Glomerular endothelial cell (primary cell): ENCODE measurements at regions not wholly inside any gene's neighbourhood (a gene's known extent, or its start where the extent isn't known, plus 50 kb on each side); places are given as distances from the start of the nearest gene placed in this dataset.

Experiments used
- DNase-seq: peaks from one replicate; pipeline ENCODE4 v3.0.0-alpha.2; 2011; ENCODE audit warnings: low read depth, low spot score; ENCODE audit errors: extremely low read depth

DNA sequence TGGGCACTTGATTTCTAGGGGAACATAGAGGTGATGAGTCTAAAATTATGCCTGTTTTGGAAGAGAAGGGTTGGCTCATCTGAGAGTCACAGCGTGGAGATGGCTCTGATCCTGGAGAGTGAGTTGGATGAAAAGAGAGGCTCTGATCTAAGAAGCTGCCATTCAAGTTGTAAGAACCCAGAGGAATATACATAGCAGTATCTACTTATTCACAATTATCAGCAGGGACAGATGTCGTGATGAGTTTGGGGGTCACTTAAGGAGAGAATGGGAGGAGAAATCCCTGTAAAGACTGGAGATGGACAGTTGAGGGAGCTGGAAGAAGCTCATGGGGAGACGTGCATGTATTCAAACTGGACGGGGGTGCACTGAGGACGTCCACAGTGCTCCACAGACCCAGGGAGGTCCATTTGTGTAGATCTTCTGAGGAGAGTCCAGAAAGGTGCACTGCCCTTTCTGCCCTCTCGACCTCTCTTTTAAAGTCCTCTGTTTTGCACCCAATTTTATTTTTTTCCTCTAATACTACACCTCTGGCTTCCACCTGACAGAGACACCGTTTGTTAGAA is 124.7 kb upstream of the SSTR4 start:
- no peak for DNase-seq

GRCh38 chr20:22914291-22914690 is 120.8 kb upstream of the SSTR4 start:
- no peak for DNase-seq

GRCh38 chr20:22915512-22915911 is 119.6 kb upstream of the SSTR4 start:
- DNase-seq: no peak

- no peak for DNase-seq
Observed at GRCh38 chr20:22916021-22916842, 118.9 kb upstream of the SSTR4 start.

DNA sequence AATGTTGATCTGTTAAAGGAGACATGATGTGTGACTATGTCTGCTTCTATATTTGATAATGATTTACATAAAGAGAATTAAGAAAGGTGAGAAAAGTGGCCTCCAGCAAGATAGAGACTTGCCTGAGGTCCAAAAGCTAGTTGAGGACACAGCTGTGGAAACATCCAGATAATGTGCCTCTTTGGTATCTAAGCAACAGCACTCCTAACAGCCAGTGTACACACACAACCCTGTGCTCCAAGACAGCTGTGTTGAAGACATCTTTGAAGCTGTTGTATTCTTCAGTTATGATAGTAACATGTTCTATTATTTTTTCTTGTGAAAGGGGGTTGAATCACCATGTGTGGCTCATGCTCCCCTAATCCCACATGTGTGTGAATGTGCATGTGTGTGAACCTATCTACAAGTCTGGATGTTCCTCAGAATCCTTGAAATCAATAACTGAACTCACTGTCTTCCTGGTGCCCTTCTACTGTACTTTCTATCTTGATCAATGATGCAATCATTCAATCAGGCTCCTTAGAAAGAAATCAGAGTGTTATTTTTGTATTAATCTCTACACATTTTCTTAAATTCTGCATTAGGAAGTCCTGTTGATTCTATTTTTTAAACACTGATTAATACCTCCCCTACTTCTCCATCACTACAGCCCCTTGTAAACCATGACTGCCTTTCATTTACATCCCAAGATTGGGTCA is 116.7 kb upstream of the SSTR4 start:
- DNase-seq: no peak

GRCh38 chr20:22920898-22921297 is 114.2 kb upstream of the SSTR4 start:
- no peak for DNase-seq

- peak; percentile 25 for DNase-seq
Observed at GRCh38 chr20:22921595-22922421, 113.3 kb upstream of the SSTR4 start.

GRCh38 chr20:22922987-22923386 is 112.1 kb upstream of the SSTR4 start:
- DNase-seq: no peak

GRCh38 chr20:22924046-22924737 is 110.9 kb upstream of the SSTR4 start:
- no peak for DNase-seq

DNA sequence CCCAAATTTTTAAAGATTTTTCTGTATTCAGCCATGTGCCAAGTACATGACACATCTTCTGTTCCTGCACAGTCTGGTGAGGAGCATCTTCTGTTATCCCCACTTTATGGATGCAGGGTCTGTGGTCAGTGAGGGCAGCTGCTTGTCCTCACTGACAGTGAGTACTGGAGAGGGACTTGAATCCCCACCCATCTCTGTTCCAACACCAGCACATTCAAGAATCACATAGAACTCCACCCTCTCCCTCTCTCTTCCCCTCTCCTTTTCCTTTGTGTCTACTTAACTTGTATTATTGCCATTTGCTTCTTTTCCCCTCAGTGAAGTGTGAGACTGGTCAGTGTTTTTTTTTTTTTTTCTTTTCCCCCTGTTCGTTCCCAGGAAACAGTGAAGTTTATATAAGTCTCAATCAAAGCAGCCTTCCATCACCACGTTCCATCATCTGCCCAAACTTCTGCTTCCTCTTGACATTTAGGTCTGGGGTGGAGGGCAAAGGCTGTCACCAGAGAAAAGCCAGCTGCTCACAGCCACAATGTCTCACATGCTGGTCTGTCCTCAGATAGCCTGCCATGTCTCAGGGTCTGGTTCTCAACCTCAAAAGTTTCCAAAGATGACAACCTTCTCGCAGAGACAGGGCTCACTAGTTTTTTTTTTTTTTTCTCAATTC is 110.0 kb upstream of the SSTR4 start:
- DNase-seq: no peak

- no peak for DNase-seq
Observed at GRCh38 chr20:22925613-22925983, 109.5 kb upstream of the SSTR4 start.

GRCh38 chr20:22927537-22927936 is 107.6 kb upstream of the SSTR4 start:
- DNase-seq: no peak

DNA sequence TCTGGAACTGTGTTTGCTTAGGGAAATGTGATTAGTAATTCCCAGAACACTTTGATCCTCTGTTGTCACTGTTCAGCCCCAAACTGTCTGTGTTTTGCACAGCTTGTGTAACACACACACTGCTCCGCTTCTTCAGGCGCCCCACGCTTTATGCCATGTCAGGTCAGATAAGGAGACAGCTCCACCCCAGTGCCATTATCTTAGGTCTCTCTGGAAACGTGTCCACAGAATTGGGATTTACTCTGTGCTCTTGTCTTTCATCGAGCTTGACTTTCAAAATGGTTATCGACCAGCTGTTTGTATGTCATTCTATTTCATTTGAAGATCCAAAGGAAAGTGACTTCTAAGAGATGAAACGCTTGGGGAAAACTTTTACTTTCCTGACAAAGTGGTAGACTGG is 106.4 kb upstream of the SSTR4 start:
- DNase-seq: no peak

- no peak for DNase-seq
Observed at GRCh38 chr20:22929661-22930060, 105.5 kb upstream of the SSTR4 start.

DNA sequence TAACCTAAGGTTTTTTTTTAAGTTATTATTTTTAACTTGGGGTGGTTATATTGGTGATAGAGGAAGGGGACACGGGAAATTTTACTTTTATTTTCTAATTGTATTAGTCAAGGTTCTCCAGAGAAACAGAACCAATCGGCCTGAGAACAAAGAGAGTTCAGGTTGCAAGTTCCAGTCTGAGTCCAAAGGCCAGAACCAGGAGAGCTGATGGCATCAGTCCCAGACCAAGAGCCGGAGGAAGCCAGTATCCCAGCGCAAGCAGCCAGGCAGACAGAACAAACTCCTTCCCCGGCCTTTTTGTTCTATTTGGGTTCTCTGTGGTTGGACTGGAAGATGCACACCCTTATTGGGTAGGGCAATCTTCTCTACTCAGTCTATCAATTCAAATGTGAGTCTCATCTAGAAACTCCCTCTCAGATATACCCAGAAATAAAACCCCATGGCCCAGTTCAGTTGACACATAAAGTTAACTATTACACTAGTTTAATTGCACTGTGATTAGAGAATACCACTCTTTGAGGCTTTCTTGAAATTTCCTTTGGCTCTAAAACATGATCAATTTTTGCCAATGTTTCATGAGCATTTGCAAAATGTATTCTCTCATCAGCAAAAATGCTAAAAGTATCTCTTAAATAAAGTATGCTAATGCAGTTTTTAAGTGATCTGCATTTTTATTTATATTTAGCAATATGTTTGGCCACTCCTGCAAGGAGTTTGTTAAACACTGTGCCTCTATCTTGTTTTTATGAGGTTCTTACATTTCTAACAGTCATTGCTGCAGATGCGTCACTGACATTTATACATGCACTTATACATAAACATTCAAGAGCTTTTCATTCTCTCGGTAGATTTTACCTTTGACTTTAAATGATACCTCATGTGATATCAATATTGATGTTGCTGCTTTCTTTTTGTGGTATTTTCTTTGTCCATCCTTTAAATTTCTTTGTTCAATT is 103.2 kb upstream of the SSTR4 start:
- DNase-seq: no peak

- no peak for DNase-seq
Observed at GRCh38 chr20:22939181-22939580, 95.9 kb upstream of the SSTR4 start.

- no peak for DNase-seq
Observed at GRCh38 chr20:22940350-22940749, 94.8 kb upstream of the SSTR4 start.

GRCh38 chr20:22941550-22941949 is 93.6 kb upstream of the SSTR4 start:
- no peak for DNase-seq

GRCh38 chr20:22942742-22943141 is 92.4 kb upstream of the SSTR4 start:
- DNase-seq: no peak
